BLaER1 (cell line): ENCODE measurements at regions not wholly inside any gene's neighbourhood (a gene's known extent, or its start where the extent isn't known, plus 50 kb on each side); places are given as distances from the start of the nearest gene placed in this dataset.

Experiments
- H3K27ac ChIP-seq: shearing (Covaris generic); formaldehyde crosslinking; 2 replicates; pipeline ENCODE4 v1.8.1; 2022
- H3K27me3 ChIP-seq: shearing (Covaris generic); formaldehyde crosslinking; 2 replicates; pipeline ENCODE4 v1.8.1; 2022
- H3K36me3 ChIP-seq: shearing (Covaris generic); formaldehyde crosslinking; 2 replicates; pipeline ENCODE4 v1.8.1; 2022
- H3K4me1 ChIP-seq: shearing (Covaris generic); formaldehyde crosslinking; 2 replicates; pipeline ENCODE4 v1.8.1; 2022
- H3K4me2 ChIP-seq: shearing (Covaris generic); formaldehyde crosslinking; 2 replicates; pipeline ENCODE4 v1.8.1; 2022
- H3K4me3 ChIP-seq: shearing (Covaris generic); formaldehyde crosslinking; 2 replicates; pipeline ENCODE4 v1.8.1; 2022
- H3K9ac ChIP-seq: shearing (Covaris generic); formaldehyde crosslinking; 2 replicates; pipeline ENCODE4 v1.8.1; 2022
- H3K9me3 ChIP-seq: shearing (Covaris generic); formaldehyde crosslinking; 2 replicates; pipeline ENCODE4 v1.8.1; 2022
- H4K20me1 ChIP-seq: shearing (Covaris generic); formaldehyde crosslinking; 2 replicates; pipeline ENCODE4 v1.8.1; 2022
- Cebpa-rat ChIP-seq: shearing (Covaris generic); IDR thresholded peaks from 2 replicates; pipeline ENCODE4 v1.8.1; 2022

DNA sequence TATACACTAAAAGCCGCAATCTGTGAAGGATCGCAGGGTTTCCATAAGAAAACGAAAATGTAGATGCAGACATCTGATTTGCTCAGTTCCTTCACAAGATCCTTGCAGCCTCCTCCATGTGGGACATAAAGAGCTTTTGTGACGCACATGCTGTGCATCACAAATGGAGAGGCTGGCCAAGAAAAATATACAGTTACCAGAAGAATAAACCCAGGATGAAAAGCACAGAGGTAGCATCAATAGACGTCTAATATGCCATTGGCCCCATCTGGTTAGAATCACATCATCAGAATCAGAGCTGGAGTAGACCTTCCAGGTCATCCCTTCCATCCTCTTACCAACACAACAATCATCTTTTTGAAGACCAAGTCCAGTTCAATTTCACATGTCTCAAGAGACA, 517.4 kb downstream of the RAB28 start:
- Histone ChIP-seq H3K27me3 (no peaks in the 10 kb centered on the region), H4K20me1 (no peaks in the 10 kb centered on the region), H3K4me3 (no peak overlapping the region), H3K27ac (no peak overlapping the region), H3K36me3 (no peaks in the 10 kb centered on the region), H3K9me3 (no peaks in the 10 kb centered on the region), H3K4me2 (no peak overlapping the region), H3K4me1 (no peaks in the 10 kb centered on the region), H3K9ac (no peak overlapping the region)
- no peak for TF ChIP-seq Cebpa-rat

DNA sequence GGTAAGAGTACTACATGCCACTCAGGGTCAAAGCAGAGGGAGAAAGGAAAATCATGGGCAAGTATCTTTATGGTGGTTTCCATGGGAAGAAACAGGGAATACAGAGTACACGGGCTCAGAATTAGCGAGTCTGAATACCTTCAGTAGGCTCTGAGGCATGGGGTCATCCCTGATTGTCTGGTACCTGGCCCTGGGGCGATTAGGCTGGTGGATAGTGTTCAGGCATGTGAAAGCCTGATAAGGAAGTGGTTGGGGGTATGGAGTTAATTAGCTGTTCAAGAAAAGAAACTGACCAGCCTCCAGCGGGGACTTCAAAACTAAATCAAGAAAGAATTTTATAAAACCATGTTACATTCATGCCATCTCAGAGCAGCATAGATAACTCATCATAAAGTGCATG, 518.8 kb downstream of the RAB28 start:
- TF ChIP-seq Cebpa-rat = no peak
- H3K27me3 ChIP-seq = no peaks in the 10 kb centered on the region
- no peak overlapping the region for H3K4me3 ChIP-seq
- H3K27ac ChIP-seq = no peak overlapping the region
- H3K4me2 ChIP-seq = no peak overlapping the region
- no peaks in the 10 kb centered on the region for H4K20me1 ChIP-seq
- H3K4me1 ChIP-seq = no peaks in the 10 kb centered on the region
- no peaks in the 10 kb centered on the region for H3K9me3 ChIP-seq
- no peak overlapping the region for H3K9ac ChIP-seq
- H3K36me3 ChIP-seq = no peaks in the 10 kb centered on the region

DNA sequence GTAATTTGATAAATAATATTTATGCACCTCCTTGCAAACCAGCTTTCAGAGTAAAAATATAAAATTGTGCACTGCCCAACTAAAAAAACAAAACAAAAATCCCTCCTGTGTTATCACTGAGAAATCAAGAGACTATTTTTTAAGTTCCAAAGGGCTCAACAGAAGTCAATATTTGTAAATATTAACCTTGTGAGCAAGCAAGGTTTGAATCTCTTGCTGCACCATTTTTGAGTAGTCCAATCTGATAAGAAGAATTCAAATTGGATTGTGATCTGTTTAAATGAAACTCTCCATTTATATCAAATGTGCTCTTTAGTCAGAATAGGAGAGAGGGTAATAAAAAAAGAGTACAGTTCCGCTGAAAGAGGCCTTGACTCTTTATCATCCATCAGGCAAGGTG, 520.2 kb downstream of the RAB28 start:
- Histone ChIP-seq H3K4me2 (no peak overlapping the region), H3K36me3 (no peaks in the 10 kb centered on the region), H3K9me3 (no peaks in the 10 kb centered on the region), H3K27me3 (no peaks in the 10 kb centered on the region), H3K9ac (no peak overlapping the region), H4K20me1 (no peaks in the 10 kb centered on the region), H3K27ac (no peak overlapping the region), H3K4me3 (no peak overlapping the region), H3K4me1 (no peaks in the 10 kb centered on the region)
- TF ChIP-seq Cebpa-rat = no peak

- no peaks in the 10 kb centered on the region for H3K27me3 ChIP-seq
- H3K9ac ChIP-seq = no peak overlapping the region
These were observed 520.8 kb downstream of the RAB28 start for GRCh38 chr4:12963291-12963690.

GRCh38 chr4:12961713-12962112, 522.4 kb downstream of the RAB28 start:
- Histone ChIP-seq H3K27ac (no peak overlapping the region), H3K4me1 (no peaks in the 10 kb centered on the region), H3K9ac (no peak overlapping the region), H3K9me3 (no peaks in the 10 kb centered on the region), H3K36me3 (no peaks in the 10 kb centered on the region), H3K4me3 (no peak overlapping the region), H4K20me1 (no peaks in the 10 kb centered on the region), H3K27me3 (no peaks in the 10 kb centered on the region), H3K4me2 (no peak overlapping the region)
- no peak for TF ChIP-seq Cebpa-rat

More at GRCh38 chr4:12963291-12963690, 520.8 kb downstream of the RAB28 start:
- H3K27ac ChIP-seq = no peak overlapping the region
- TF ChIP-seq Cebpa-rat = no peak
- H3K4me2 ChIP-seq = no peak overlapping the region
- H3K4me1 ChIP-seq = no peaks in the 10 kb centered on the region
- H3K4me3 ChIP-seq = no peak overlapping the region
- H4K20me1 ChIP-seq = no peaks in the 10 kb centered on the region
- no peaks in the 10 kb centered on the region for H3K36me3 ChIP-seq
- no peaks in the 10 kb centered on the region for H3K9me3 ChIP-seq

DNA sequence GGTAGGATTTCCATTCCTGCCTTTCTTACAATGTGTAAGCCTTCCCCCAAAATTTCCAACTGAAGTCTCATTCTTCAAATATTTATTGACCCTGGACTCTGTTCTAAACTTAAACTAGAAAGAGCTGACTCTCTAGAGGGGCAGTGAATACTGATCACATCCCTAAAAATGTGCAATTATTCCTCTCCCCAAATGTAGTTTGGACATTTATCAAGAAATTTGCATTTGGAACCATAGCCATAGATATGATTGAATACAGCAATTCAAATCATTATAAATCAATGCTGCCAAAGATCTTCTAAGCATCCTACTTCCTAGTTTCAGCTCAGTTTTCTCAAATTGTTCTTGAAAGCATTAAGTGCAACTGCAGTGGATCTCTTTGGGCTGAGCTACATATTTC, 525.7 kb downstream of the RAB28 start:
- H3K27me3 ChIP-seq = no peaks in the 10 kb centered on the region
- H3K4me2 ChIP-seq = no peak overlapping the region
- H3K9ac ChIP-seq = no peak overlapping the region
- TF ChIP-seq Cebpa-rat = no peak
- H3K4me1 ChIP-seq = no peaks in the 10 kb centered on the region
- H3K9me3 ChIP-seq = no peaks in the 10 kb centered on the region
- H4K20me1 ChIP-seq = no peaks in the 10 kb centered on the region
- H3K27ac ChIP-seq = no peak overlapping the region
- H3K4me3 ChIP-seq = no peak overlapping the region
- no peaks in the 10 kb centered on the region for H3K36me3 ChIP-seq

GRCh38 chr4:12957108-12957507, 527.0 kb downstream of the RAB28 start:
- H3K27me3 ChIP-seq = no peaks in the 10 kb centered on the region
- no peak overlapping the region for H3K27ac ChIP-seq
- H3K36me3 ChIP-seq = no peaks in the 10 kb centered on the region
- H4K20me1 ChIP-seq = no peaks in the 10 kb centered on the region
- TF ChIP-seq Cebpa-rat = no peak
- H3K4me2 ChIP-seq = no peak overlapping the region
- H3K4me1 ChIP-seq = no peaks in the 10 kb centered on the region
- no peak overlapping the region for H3K4me3 ChIP-seq
- no peaks in the 10 kb centered on the region for H3K9me3 ChIP-seq
- H3K9ac ChIP-seq = no peak overlapping the region

DNA sequence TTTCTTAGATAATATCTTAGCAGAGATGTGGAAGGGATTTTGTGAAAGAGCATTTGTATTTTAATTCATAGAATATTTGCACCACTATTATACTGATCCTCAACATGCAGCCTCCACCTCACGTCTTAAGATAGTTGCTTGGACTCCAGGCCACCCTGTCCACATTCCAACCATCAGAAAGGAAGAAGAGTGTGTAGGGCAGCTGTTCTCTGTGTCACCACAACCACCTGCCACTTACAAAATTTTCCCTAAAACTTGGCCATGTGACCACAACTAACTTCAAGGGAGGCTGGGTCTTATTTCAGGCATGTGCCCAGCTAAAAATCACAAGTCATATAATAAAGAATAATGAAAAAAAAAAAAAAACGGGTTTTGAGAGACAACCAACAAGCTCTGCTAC, 528.1 kb downstream of the RAB28 start:
- TF ChIP-seq Cebpa-rat = no peak
- Histone ChIP-seq H3K9ac (no peak overlapping the region), H4K20me1 (no peaks in the 10 kb centered on the region), H3K9me3 (no peaks in the 10 kb centered on the region), H3K4me2 (no peak overlapping the region), H3K4me1 (no peaks in the 10 kb centered on the region), H3K27me3 (no peaks in the 10 kb centered on the region), H3K36me3 (no peaks in the 10 kb centered on the region), H3K4me3 (no peak overlapping the region), H3K27ac (no peak overlapping the region)

GRCh38 chr4:12949719-12950490, 534.2 kb downstream of the RAB28 start:
- no peak for TF ChIP-seq Cebpa-rat
- no peak overlapping the region for H3K4me2 ChIP-seq
- H3K4me3 ChIP-seq = no peak overlapping the region
- no peak overlapping the region for H3K27ac ChIP-seq
- no peak overlapping the region for H3K9ac ChIP-seq
- no peaks in the 10 kb centered on the region for H3K27me3 ChIP-seq
- H3K36me3 ChIP-seq = no peaks in the 10 kb centered on the region
- H3K9me3 ChIP-seq = no peaks in the 10 kb centered on the region
- H3K4me1 ChIP-seq = no peaks in the 10 kb centered on the region
- no peaks in the 10 kb centered on the region for H4K20me1 ChIP-seq

DNA sequence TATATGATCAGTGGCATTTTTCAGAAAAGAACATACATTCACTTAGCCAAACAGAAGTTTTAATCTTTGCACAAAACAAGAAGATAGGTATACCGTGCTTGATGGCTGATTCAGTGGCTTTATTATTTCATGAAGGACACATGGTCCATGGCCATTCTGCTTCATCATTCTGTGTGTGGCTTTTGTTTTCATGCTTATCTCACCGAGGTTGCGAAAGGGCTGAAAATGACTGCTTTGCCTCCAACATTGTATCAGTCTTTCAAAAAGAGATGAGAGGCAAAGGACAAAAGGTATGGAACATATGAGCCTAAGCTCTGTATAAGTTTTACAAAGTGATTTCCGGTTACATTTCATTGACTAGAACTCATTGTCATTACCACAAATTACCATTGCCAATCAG, 541.1 kb downstream of the RAB28 start:
- Histone ChIP-seq H3K9ac (no peak overlapping the region), H3K36me3 (no peaks in the 10 kb centered on the region), H4K20me1 (no peaks in the 10 kb centered on the region), H3K27me3 (no peaks in the 10 kb centered on the region), H3K4me1 (no peaks in the 10 kb centered on the region), H3K4me2 (no peak overlapping the region), H3K27ac (no peak overlapping the region), H3K9me3 (no peaks in the 10 kb centered on the region), H3K4me3 (no peak overlapping the region)
- TF ChIP-seq Cebpa-rat = no peak

DNA sequence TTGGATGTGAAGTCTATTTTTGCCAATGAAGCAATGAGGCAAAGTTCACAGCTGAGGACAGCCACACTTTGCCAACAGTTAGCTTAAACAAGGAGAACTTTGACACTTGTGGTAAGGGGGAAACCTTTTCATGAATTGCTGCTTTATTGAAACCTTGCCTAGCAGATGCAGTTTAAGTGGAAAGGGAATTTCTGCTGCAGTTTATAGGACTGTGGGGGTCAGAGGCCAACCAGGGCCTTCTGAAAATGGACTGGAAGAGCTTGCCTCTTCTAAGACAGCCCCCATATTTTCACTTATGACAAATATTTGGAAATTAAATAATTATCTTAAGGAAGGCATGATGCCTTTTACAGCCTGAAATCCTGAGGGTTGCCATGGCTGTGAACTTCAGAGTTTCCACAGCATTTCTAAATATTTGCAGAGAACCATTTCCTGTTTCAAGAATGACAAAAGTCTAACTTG, 550.3 kb downstream of the RAB28 start:
- Histone ChIP-seq H3K27me3 (no peaks in the 10 kb centered on the region), H4K20me1 (no peaks in the 10 kb centered on the region), H3K9me3 (no peaks in the 10 kb centered on the region), H3K4me3 (no peak overlapping the region), H3K9ac (no peak overlapping the region), H3K36me3 (no peaks in the 10 kb centered on the region), H3K4me2 (no peak overlapping the region), H3K27ac (no peak overlapping the region), H3K4me1 (no peaks in the 10 kb centered on the region)
- no peak for TF ChIP-seq Cebpa-rat
